K562 (cell line): ENCODE measurements at regions not wholly inside any gene's neighbourhood (a gene's known extent, or its start where the extent isn't known, plus 50 kb on each side); places are given as distances from the start of the nearest gene placed in this dataset.

Source experiments
- ATAC-seq: fragments of 200-7000 bp; cut with Tn5 transposase; 3 replicates; pipeline ENCODE4 v1.9.1; 2020; ENCODE audit warnings: moderate library complexity
- BruUV-seq: library from RNA; stranded (reverse); fragments of 400-500 nt; replicated peaks from 2 replicates; lab custom pipeline; 2021; lab: Mats Ljungman, UMichigan
- CTCF ChIA-PET: fragments of 300-600 bp; formaldehyde crosslinking; extraction: SDS; loops from one replicate; lab custom pipeline; 2021; ENCODE audit warnings: low intra/inter-chr PET ratio; lab: Yijun Ruan, JAX
- POLR2A ChIA-PET: fragments of 300-600, 350-650 bp; sonication (Branson Sonifier 250); formaldehyde crosslinking; extraction: SDS; loops from one replicate; lab custom pipeline; 2021; ENCODE audit warnings: antibody characterized with exemption, inconsistent platforms; lab: Yijun Ruan, JAX
- DNase-seq, 4 experiments: peaks; one replicate each; pipeline versions ENCODE4 v3.0.0 to v3.0.0-alpha.2; 2011 to 2018; ENCODE audit warnings: low spot score in 3 of 4, mixed read lengths in 3 of 4; ENCODE audit errors: extremely low read depth in 1 of 4
- FAIRE-seq: peaks from 2 replicates; lab custom pipeline; 2011; peaks lifted over from hg19 to GRCh38; lab: Jason Lieb, UNC
- H2AFZ ChIP-seq: 2 replicates; pipeline ENCODE4 v1.6.0; 2011; ENCODE audit warnings: low read depth, low read length, control low read depth, inconsistent platforms
- H3K27ac ChIP-seq: fragments of 200-600 bp; 3 replicates; pipeline ENCODE4 v1.8.0; 2011; ENCODE audit warnings: low read depth, mild to moderate bottlenecking, control low read depth, inconsistent platforms, low read length, moderate library complexity, mixed read lengths; ENCODE audit errors: extremely low read depth
- H3K27me3 ChIP-seq, 2 experiments: fragments of 300-600 bp in 1 of 2; 2 replicates in 1 of 2; 3 replicates in 1 of 2; pipeline versions ENCODE4 v1.6.0 to v1.8.0; 2011; ENCODE audit warnings: inconsistent platforms in 2 of 2, low read length in 2 of 2, mild to moderate bottlenecking in 1 of 2, mixed read lengths in 1 of 2, moderate library complexity in 1 of 2; ENCODE audit not compliant: control insufficient read depth in 2 of 2, insufficient read depth in 2 of 2
- H3K36me3 ChIP-seq: fragments of 300-600 bp; 3 replicates; pipeline ENCODE4 v1.8.0; 2011; ENCODE audit warnings: mild to moderate bottlenecking, low read length, inconsistent platforms; ENCODE audit not compliant: control insufficient read depth, insufficient read depth
- H3K4me1 ChIP-seq, 2 experiments: fragments of 200-600 bp in 1 of 2; replicated peaks in 1 of 2; 2 replicates in 1 of 2; 3 replicates in 1 of 2; pipeline versions ENCODE4 v1.5.1 to v1.8.0; 2011; ENCODE audit warnings: inconsistent platforms in 2 of 2, low read length in 2 of 2, mild to moderate bottlenecking in 1 of 2, mixed read lengths in 1 of 2, moderate library complexity in 1 of 2; ENCODE audit not compliant: control insufficient read depth in 2 of 2, insufficient read depth in 2 of 2
- H3K4me2 ChIP-seq: 2 replicates; pipeline ENCODE4 v1.6.1; 2011; ENCODE audit warnings: low read length, control low read depth, inconsistent platforms, mixed read lengths; ENCODE audit not compliant: insufficient read depth
- H3K4me3 ChIP-seq: fragments of 200-600 bp; sonication (generic), shearing (Covaris generic); 2 replicates; pipeline ENCODE4 v1.5.1; 2016; ENCODE audit warnings: control low read depth, inconsistent platforms
- H3K79me2 ChIP-seq: fragments of 200-600 bp; 3 replicates; pipeline ENCODE4 v1.8.0; 2011; ENCODE audit warnings: low read length, inconsistent platforms; ENCODE audit not compliant: control insufficient read depth, insufficient read depth
- H3K9ac ChIP-seq, 2 experiments: 2 replicates each; pipeline versions ENCODE4 v1.6.0 to v1.6.1; 2011; ENCODE audit warnings: low read depth in 2 of 2, low read length in 2 of 2, control low read depth in 1 of 2, inconsistent platforms in 1 of 2, mild to moderate bottlenecking in 1 of 2, mixed read lengths in 1 of 2; ENCODE audit not compliant: insufficient read depth in 1 of 2
- H3K9me1 ChIP-seq: one replicate; pipeline ENCODE4 v1.6.0; 2011; ENCODE audit warnings: inconsistent platforms, mild to moderate bottlenecking, low read length, moderate library complexity; ENCODE audit not compliant: control insufficient read depth, insufficient read depth
- H3K9me3 ChIP-seq: replicated peaks from 2 replicates; pipeline ENCODE4 v1.5.1; 2011; ENCODE audit warnings: low read depth, low read length, inconsistent platforms; ENCODE audit not compliant: control insufficient read depth, insufficient read depth
- H4K20me1 ChIP-seq: replicated peaks from 2 replicates; pipeline ENCODE4 v1.6.1; 2011; ENCODE audit warnings: low read length, inconsistent platforms, mixed read lengths; ENCODE audit not compliant: control insufficient read depth, insufficient read depth
- IFI16 ChIP-seq: fragments of 250-450 bp; sonication (Bioruptor Pico); IDR thresholded peaks from 2 replicates; pipeline ENCODE4 v2.1.2; 2022; ENCODE audit warnings: mild to moderate bottlenecking, inconsistent platforms
- SRSF1 ChIP-seq: fragments of 200-400 bp; formaldehyde crosslinking; IDR thresholded peaks from 2 replicates; pipeline ENCODE4 v1.6.1; 2017; ENCODE audit warnings: mild to moderate bottlenecking, low read depth, low read length, moderate library complexity
- SRSF9 ChIP-seq: fragments of 200-400 bp; formaldehyde crosslinking; IDR thresholded peaks from 2 replicates; pipeline ENCODE4 v1.6.1; 2017; ENCODE audit warnings: low read depth, low read length, borderline replicate concordance
- USF2 ChIP-seq: sonication (generic); formaldehyde crosslinking; IDR thresholded peaks from 2 replicates; pipeline ENCODE4 v1.5.0; 2020; ENCODE audit warnings: missing genetic modification reagents
- ZNF512 ChIP-seq: IDR thresholded peaks from 2 replicates; pipeline ENCODE4 v1.6.1; 2016; ENCODE audit warnings: missing genetic modification characterization, missing compliant biosample characterization
- WGBS: fragments of 100-300 bp; shearing (Covaris generic); methylation state at CpG from one replicate; pipeline ENCODE4 v1.1.6; 2016; ENCODE audit warnings: low coverage, mixed read lengths; ENCODE audit not compliant: insufficient coverage; ENCODE audit errors: missing lambda C conversion rate; 5-methylcytosine and 5-hydroxymethylcytosine counted together
- in situ Hi-C: fragments of 300-500 bp; cut with MboI; formaldehyde crosslinking; loops from 4 replicates; pipeline ENCODE4 v1.15.0; 2018; ENCODE audit warnings: inconsistent platforms, mixed read lengths
- intact Hi-C: fragments of 100-400 bp; cut with micrococcal nuclease; formaldehyde crosslinking; loops from 2 replicates; pipeline ENCODE4 v1.14.2; 2022
- TF ChIP-seq, protein P1 (sequence below): fragments of 450-650 bp; formaldehyde crosslinking; IDR thresholded peaks from 2 replicates; pipeline ENCODE4 v1.4.0; 2020; ENCODE audit warnings: mild to moderate bottlenecking, mixed read lengths

- Histone ChIP-seq H3K27ac (no peak overlapping the region), H3K9ac (no peak overlapping the region), H3K4me2 (no peak overlapping the region), H3K4me3 (no peak overlapping the region), H4K20me1 (no peaks in the 10 kb centered on the region), H3K79me2 (no peaks in the 10 kb centered on the region), H2AFZ (no peak overlapping the region), H3K9me3 (no peaks in the 10 kb centered on the region), H3K4me1 (no peaks in the 10 kb centered on the region), H3K9me1 (no peaks in the 10 kb centered on the region), H3K27me3 (no peaks in the 10 kb centered on the region; a peak in 1 of 5 replicates), H3K36me3 (no peaks in the 10 kb centered on the region)
- FAIRE-seq, result no peak
- DNase-seq, result no peak
- in situ Hi-C loops, result no loop called here
- TF ChIP-seq, protein P1, sequence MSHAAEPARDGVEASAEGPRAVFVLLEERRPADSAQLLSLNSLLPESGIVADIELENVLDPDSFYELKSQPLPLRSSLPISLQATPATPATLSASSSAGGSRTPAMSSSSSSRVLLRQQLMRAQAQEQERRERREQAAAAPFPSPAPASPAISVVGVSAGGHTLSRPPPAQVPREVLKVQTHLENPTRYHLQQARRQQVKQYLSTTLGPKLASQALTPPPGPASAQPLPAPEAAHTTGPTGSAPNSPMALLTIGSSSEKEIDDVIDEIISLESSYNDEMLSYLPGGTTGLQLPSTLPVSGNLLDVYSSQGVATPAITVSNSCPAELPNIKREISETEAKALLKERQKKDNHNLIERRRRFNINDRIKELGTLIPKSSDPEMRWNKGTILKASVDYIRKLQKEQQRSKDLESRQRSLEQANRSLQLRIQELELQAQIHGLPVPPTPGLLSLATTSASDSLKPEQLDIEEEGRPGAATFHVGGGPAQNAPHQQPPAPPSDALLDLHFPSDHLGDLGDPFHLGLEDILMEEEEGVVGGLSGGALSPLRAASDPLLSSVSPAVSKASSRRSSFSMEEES (CRISPR knock-in tag), result no peak
- TF ChIP-seq IFI16 (CRISPR knock-in tag) (no peak), USF2 (CRISPR knock-in tag) (no peak), SRSF1 (no peak), SRSF9 (no peak), ZNF512 (tag) (no peak)
- intact Hi-C loops, result loop anchor here (2.0 kb wide), 1 partner anchor 131 kb away; no protein-coding TSS in a partner anchor
- POLR2A ChIA-PET, result no interaction called here
- CTCF ChIA-PET, result no interaction called here
- no peak for ATAC-seq
- BruUV-seq, result no TSS peak
- WGBS, result 4% methylated on average over 4 of the region's 6 CpGs
These were observed 82.7 kb upstream of the GPM6B start for GRCh38 chrX:13899607-13900006.
